ENCODE measurements at regions not wholly inside any gene's neighbourhood (a gene's known extent, or its start where the extent isn't known, plus 50 kb on each side); places are given as distances from the start of the nearest gene placed in this dataset.

GRCh38 chr21:32070676-32071330, 198.0 kb downstream of the HUNK start:
- H3K27ac ChIP-seq (ENCODE audit: low read length), result no peak overlapping the region
- DNase-seq (ENCODE audit: low read depth, low spot score), result no peak
- ChIA-PET POLR2A (no interaction called here), CTCF (no interaction called here)
- H3K27me3 ChIP-seq (ENCODE audit: control insufficient read depth, insufficient read depth, low read length), result no peaks in the 10 kb centered on the region
- no peaks in the 10 kb centered on the region for H3K4me1 ChIP-seq (ENCODE audit: control insufficient read depth, insufficient read depth, low read length)
- H3K9me3 ChIP-seq (ENCODE audit: control insufficient read depth, insufficient read depth, low read depth, low read length), result no peaks in the 10 kb centered on the region
- no peak overlapping the region for H3K4me3 ChIP-seq (ENCODE audit: low read depth in 2 of 2, low read length in 2 of 2)
- in situ Hi-C loops (cut with HindIII; ENCODE audit: low pct_unique_long_range_greater_than_20kb, low sequenced_read_pairs) (no loop called here), intact Hi-C loops (cut with micrococcal nuclease; ENCODE audit: unreplicated experiment) (no loop called here)
- ATAC-seq, result no peak
- BruUV-seq (replicated peaks), result no TSS peak
- no peaks in the 10 kb centered on the region for H3K36me3 ChIP-seq (ENCODE audit: control insufficient read depth, insufficient read depth, low read length)
- TF ChIP-seq TCF7L2 (IDR thresholded peaks at IDR 0.05; ENCODE audit: low read depth, low read length), result no peak
- TF ChIP-seq REST (IDR thresholded peaks at IDR 0.05; ENCODE audit: insufficient read depth in 1 of 2, low read depth in 2 of 2, low read length in 1 of 2), result no peak
- TF ChIP-seq SIN3A (IDR thresholded peaks at IDR 0.05; ENCODE audit: borderline replicate concordance, insufficient read depth, low read depth, low read length), result no peak
- TF ChIP-seq POLR2AphosphoS5 (IDR thresholded peaks at IDR 0.05; ENCODE audit: low read depth, low read length), result no peak
- no peak for TF ChIP-seq CTCF (IDR thresholded peaks at IDR 0.05)

DNA sequence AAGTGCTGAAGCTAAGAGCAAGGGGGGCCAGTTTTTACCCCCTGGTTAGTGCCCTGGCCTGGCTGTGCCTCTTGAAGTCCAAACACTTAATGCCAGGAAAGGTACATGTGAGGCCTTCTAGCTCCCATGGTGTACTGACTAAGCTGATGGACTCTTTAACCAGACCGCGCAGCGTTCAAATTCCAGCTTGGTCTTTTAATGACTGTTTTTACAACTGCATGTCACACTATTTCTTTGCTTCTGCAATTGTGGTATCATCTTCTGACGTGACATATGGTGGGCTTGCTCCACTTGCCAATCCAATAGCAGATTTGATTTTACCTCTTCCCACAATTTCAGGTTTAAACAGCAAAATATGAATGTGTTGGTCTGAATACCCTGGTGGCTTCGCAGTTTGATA, 197.3 kb downstream of the HUNK start:
- Histone ChIP-seq H3K4me3 (ENCODE audit: low read depth in 2 of 2, low read length in 2 of 2) (no peak overlapping the region), H3K4me1 (ENCODE audit: control insufficient read depth, insufficient read depth, low read length) (no peaks in the 10 kb centered on the region), H3K27ac (ENCODE audit: low read length) (no peak overlapping the region), H3K36me3 (ENCODE audit: control insufficient read depth, insufficient read depth, low read length) (no peaks in the 10 kb centered on the region), H3K9me3 (ENCODE audit: control insufficient read depth, insufficient read depth, low read depth, low read length) (no peaks in the 10 kb centered on the region), H3K27me3 (ENCODE audit: control insufficient read depth, insufficient read depth, low read length) (no peaks in the 10 kb centered on the region)
- DNase-seq (ENCODE audit: low read depth, low spot score) (no peak), ATAC-seq (no peak)
- intact Hi-C loops (cut with micrococcal nuclease; ENCODE audit: unreplicated experiment) (no loop called here), in situ Hi-C loops (cut with HindIII; ENCODE audit: low pct_unique_long_range_greater_than_20kb, low sequenced_read_pairs) (no loop called here)
- POLR2A ChIA-PET, result no interaction called here
- TF ChIP-seq REST (IDR thresholded peaks at IDR 0.05; ENCODE audit: insufficient read depth in 1 of 2, low read depth in 2 of 2, low read length in 1 of 2), result no peak
- no peak for TF ChIP-seq POLR2AphosphoS5 (IDR thresholded peaks at IDR 0.05; ENCODE audit: low read depth, low read length)
- TF ChIP-seq CTCF (IDR thresholded peaks at IDR 0.05), result no peak
- CTCF ChIA-PET, result no interaction called here
- BruUV-seq (replicated peaks), result no TSS peak

Measured in Panc1 (cell line).